ENCODE measurements at regions not wholly inside any gene's neighbourhood (a gene's known extent, or its start where the extent isn't known, plus 50 kb on each side); places are given as distances from the start of the nearest gene placed in this dataset.
A peak's percentile ranks its signal among the peaks of the same experiment; 100 is the strongest.

DNA sequence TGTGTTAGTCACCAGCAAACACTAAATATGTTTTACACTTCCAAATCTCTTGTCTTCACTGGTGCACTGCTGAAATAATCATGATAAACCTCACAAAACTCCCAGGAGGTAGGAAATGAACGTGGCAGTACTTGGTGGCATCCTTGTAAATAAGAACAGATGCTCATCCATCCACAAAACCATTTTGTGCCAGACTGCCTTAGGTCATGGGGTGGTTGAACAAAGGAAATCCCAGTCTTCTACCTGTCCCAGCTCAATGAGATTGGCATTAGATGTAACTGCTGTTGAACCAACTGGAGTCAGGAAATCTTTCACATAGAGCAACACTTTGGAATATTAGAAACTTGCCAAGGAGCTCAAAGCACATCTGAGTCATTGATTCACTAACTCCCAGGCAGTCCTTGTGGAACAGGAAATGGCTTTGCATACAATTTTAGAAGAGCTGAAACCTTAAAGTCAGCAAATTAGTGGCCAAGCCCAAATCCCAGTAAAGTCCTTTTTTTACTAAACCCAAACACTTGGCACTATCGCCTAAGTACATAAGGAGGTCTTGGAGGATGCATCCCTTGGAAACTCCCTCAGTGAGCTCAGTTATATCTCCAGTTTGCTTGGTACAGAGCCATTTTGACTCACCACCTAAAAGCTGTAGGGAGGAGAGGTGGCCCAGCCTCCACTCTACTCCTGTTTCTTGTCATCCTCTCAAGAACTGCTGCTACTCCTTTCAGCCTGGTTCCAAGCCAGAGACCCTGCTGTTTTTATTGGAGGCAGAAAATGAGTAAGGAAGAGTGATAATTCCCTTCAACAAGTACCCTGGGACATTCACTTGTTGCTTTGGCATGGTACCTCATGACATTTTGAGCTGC is 208.0 kb downstream of the NOVA1 start:
- Histone ChIP-seq H3K56ac (ENCODE audit: extremely low read depth, insufficient read depth, low read length) (no peak overlapping the region), H2AFZ (replicated peaks; ENCODE audit: low read length, poor library complexity) (no peak overlapping the region), H2BK15ac (ENCODE audit: low read depth, low read length) (no peak overlapping the region), H3K14ac (replicated peaks; ENCODE audit: low read depth, low read length) (no peak overlapping the region), H2BK20ac (ENCODE audit: low read depth, low read length) (no peak overlapping the region), H3K9me1 (ENCODE audit: insufficient read depth, low read length) (no peaks in the 10 kb centered on the region), H3K27ac (ENCODE audit: insufficient read depth, low read length) (no peak overlapping the region), H3K4me1 (ENCODE audit: control insufficient read depth, insufficient read depth, low read length) (no peaks in the 10 kb centered on the region), H3K18ac (ENCODE audit: low read depth, low read length) (no peak overlapping the region), H3K4me3 (ENCODE audit: insufficient read depth, low read depth, low read length) (no peak overlapping the region), H4K91ac (ENCODE audit: insufficient read depth, low read depth, low read length) (no peak overlapping the region), H2AK9ac (replicated peaks; ENCODE audit: low read depth, low read length, poor library complexity) (no peak overlapping the region), H3K27me3 (ENCODE audit: control insufficient read depth, insufficient read depth, low read length) (no peaks in the 10 kb centered on the region), H2BK120ac (ENCODE audit: low read depth, low read length) (no peak overlapping the region), H4K8ac (ENCODE audit: low read depth in 2 of 2, low read length in 2 of 2) (no peak overlapping the region), H3K9ac (ENCODE audit: low read depth, low read length) (no peak overlapping the region), H2AK5ac (ENCODE audit: low read depth, low read length) (no peak overlapping the region), H2BK5ac (ENCODE audit: low read depth, low read length, poor library complexity, severe bottlenecking) (no peak overlapping the region), H3K4me2 (ENCODE audit: low read depth, low read length) (no peak overlapping the region), H4K20me1 (ENCODE audit: insufficient read depth, low read length) (no peaks in the 10 kb centered on the region), H3K79me1 (ENCODE audit: low read depth in 1 of 2, low read length in 2 of 2) (no peaks in the 10 kb centered on the region), H3K36me3 (ENCODE audit: control insufficient read depth, insufficient read depth, low read length) (no peaks in the 10 kb centered on the region), H3K23ac (ENCODE audit: low read depth, low read length) (no peak overlapping the region), H4K5ac (ENCODE audit: low read depth, low read length) (no peak overlapping the region), H3K9me3 (ENCODE audit: control insufficient read depth, insufficient read depth, low read length) (no peaks in the 10 kb centered on the region), H3K4ac (ENCODE audit: low read depth, low read length) (no peak overlapping the region)
- ATAC-seq (ENCODE audit: low read depth) (no peak), DNase-seq (peak; percentile 4)
- intact Hi-C loops (cut with micrococcal nuclease), result loop anchor here (5.0 kb wide), 2 partner anchors 207 to 527 kb away; partner anchors contain the start of gene NOVA1
- in situ Hi-C loops (cut with MboI; ENCODE audit: low sequenced_read_pairs), result no loop called here
- CTCF ChIA-PET, result no interaction called here
- no CpG with 5 or more reads among the region's 2 CpGs for WGBS, 2 experiments (ENCODE audit: extremely low coverage in 2 of 2, insufficient read length in 1 of 2)
- TF ChIP-seq FOS (IDR thresholded peaks at IDR 0.05; ENCODE audit: low read depth, low read length) (no peak), SMC3 (IDR thresholded peaks at IDR 0.05; ENCODE audit: low read depth, low read length) (no peak), MAZ (IDR thresholded peaks at IDR 0.05; ENCODE audit: borderline replicate concordance, low read depth, low read length) (no peak), CHD1 (IDR thresholded peaks at IDR 0.05; ENCODE audit: low read depth, low read length) (no peak), RFX5 (IDR thresholded peaks at IDR 0.05; ENCODE audit: low read depth, low read length) (no peak), NFE2L2 (IDR thresholded peaks at IDR 0.05; ENCODE audit: low read depth, low read length) (no peak), RCOR1 (IDR thresholded peaks at IDR 0.05; ENCODE audit: insufficient replicate concordance, low read length) (no peak), CEBPB (IDR thresholded peaks at IDR 0.05; ENCODE audit: low read depth, low read length) (no peak), BHLHE40 (IDR thresholded peaks at IDR 0.05; ENCODE audit: low read depth, low read length) (no peak), RAD21 (IDR thresholded peaks at IDR 0.05; ENCODE audit: low read length) (no peak), MAFK (IDR thresholded peaks at IDR 0.05; ENCODE audit: low read depth, low read length) (no peak), POLR2A (IDR thresholded peaks at IDR 0.05; ENCODE audit: low read depth, low read length) (no peak), MXI1 (IDR thresholded peaks at IDR 0.05; ENCODE audit: borderline replicate concordance, low read depth, low read length) (no peak)
- TF ChIP-seq, protein P1, sequence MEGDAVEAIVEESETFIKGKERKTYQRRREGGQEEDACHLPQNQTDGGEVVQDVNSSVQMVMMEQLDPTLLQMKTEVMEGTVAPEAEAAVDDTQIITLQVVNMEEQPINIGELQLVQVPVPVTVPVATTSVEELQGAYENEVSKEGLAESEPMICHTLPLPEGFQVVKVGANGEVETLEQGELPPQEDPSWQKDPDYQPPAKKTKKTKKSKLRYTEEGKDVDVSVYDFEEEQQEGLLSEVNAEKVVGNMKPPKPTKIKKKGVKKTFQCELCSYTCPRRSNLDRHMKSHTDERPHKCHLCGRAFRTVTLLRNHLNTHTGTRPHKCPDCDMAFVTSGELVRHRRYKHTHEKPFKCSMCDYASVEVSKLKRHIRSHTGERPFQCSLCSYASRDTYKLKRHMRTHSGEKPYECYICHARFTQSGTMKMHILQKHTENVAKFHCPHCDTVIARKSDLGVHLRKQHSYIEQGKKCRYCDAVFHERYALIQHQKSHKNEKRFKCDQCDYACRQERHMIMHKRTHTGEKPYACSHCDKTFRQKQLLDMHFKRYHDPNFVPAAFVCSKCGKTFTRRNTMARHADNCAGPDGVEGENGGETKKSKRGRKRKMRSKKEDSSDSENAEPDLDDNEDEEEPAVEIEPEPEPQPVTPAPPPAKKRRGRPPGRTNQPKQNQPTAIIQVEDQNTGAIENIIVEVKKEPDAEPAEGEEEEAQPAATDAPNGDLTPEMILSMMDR (conservative IDR thresholded peaks at IDR 0.05; ENCODE audit: low read depth, low read length), result no peak
- TF ChIP-seq, protein P2, sequence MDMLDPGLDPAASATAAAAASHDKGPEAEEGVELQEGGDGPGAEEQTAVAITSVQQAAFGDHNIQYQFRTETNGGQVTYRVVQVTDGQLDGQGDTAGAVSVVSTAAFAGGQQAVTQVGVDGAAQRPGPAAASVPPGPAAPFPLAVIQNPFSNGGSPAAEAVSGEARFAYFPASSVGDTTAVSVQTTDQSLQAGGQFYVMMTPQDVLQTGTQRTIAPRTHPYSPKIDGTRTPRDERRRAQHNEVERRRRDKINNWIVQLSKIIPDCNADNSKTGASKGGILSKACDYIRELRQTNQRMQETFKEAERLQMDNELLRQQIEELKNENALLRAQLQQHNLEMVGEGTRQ (IDR thresholded peaks at IDR 0.05; ENCODE audit: low read depth, low read length), result no peak
- TF ChIP-seq, protein P3, sequence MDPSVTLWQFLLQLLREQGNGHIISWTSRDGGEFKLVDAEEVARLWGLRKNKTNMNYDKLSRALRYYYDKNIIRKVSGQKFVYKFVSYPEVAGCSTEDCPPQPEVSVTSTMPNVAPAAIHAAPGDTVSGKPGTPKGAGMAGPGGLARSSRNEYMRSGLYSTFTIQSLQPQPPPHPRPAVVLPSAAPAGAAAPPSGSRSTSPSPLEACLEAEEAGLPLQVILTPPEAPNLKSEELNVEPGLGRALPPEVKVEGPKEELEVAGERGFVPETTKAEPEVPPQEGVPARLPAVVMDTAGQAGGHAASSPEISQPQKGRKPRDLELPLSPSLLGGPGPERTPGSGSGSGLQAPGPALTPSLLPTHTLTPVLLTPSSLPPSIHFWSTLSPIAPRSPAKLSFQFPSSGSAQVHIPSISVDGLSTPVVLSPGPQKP (IDR thresholded peaks at IDR 0.05; ENCODE audit: borderline replicate concordance, low read depth, low read length), result no peak
- POLR2A ChIA-PET (ENCODE audit: unreplicated experiment), result no interaction called here
- no TSS peak for BruUV-seq (replicated peaks)
- dilution Hi-C loops (cut with HindIII; ENCODE audit: low sequenced_read_pairs, unreplicated experiment), result no loop called here
